ENCODE measurements at regions not wholly inside any gene's neighbourhood (a gene's known extent, or its start where the extent isn't known, plus 50 kb on each side); places are given as distances from the start of the nearest gene placed in this dataset.

GRCh38 chr4:117873779-117874178, 160.5 kb upstream of the NDST3 start:
- Histone ChIP-seq H3K9me3 (no peaks in the 10 kb centered on the region), H4K20me1 (ENCODE audit: insufficient read depth) (no peaks in the 10 kb centered on the region), H3K9me2 (no peaks in the 10 kb centered on the region), H2AFZ (ENCODE audit: low read depth) (no peak overlapping the region), H3K79me2 (ENCODE audit: insufficient read depth) (no peaks in the 10 kb centered on the region), H3K9ac (no peak overlapping the region), H3K27ac (ENCODE audit: low read depth in 2 of 2, low read length in 1 of 2) (no peak overlapping the region), H3K36me3 (replicated peaks in 1 of 2; ENCODE audit: control insufficient read depth in 1 of 2, insufficient read depth in 2 of 2, low read length in 1 of 2) (no peaks in the 10 kb centered on the region), H3K4me1 (ENCODE audit: control insufficient read depth in 1 of 2, insufficient read depth in 2 of 2, low read depth in 1 of 2, low read length in 1 of 2) (no peaks in the 10 kb centered on the region), H3F3A (replicated peaks; ENCODE audit: insufficient read depth) (no peaks in the 10 kb centered on the region), H3K4me2 (no peak overlapping the region), H3K27me3 (ENCODE audit: insufficient read depth) (no peaks in the 10 kb centered on the region), H3K4me3 (ENCODE audit: low read depth in 2 of 2, low read length in 1 of 2) (no peak overlapping the region)
- ChIA-PET POLR2A (no interaction called here), CTCF (no interaction called here)
- WGBS (ENCODE audit: low lambda C conversion rate), result 48% methylated on average over 2 of the region's 2 CpGs
- DNase-seq, result no peak
- TF ChIP-seq CHD2 (IDR thresholded peaks at IDR 0.05; ENCODE audit: low read length, partially characterized antibody) (no peak), NRF1 (IDR thresholded peaks at IDR 0.05; ENCODE audit: low read depth, low read length) (no peak), RAD21 (IDR thresholded peaks at IDR 0.05; ENCODE audit: low read length) (no peak), RFX5 (IDR thresholded peaks at IDR 0.05; ENCODE audit: low read length) (no peak), GATA2 (CRISPR knock-in tag; IDR thresholded peaks at IDR 0.05) (no peak), EP300 (IDR thresholded peaks at IDR 0.05; ENCODE audit: borderline replicate concordance in 1 of 2, low read depth in 1 of 2, low read length in 1 of 2) (no peak), EZH2phosphoT487 (IDR thresholded peaks at IDR 0.05; ENCODE audit: borderline replicate concordance, low read depth) (no peak), MXI1 (IDR thresholded peaks at IDR 0.05; ENCODE audit: low read depth, low read length) (no peak)
- TF ChIP-seq, protein P1, sequence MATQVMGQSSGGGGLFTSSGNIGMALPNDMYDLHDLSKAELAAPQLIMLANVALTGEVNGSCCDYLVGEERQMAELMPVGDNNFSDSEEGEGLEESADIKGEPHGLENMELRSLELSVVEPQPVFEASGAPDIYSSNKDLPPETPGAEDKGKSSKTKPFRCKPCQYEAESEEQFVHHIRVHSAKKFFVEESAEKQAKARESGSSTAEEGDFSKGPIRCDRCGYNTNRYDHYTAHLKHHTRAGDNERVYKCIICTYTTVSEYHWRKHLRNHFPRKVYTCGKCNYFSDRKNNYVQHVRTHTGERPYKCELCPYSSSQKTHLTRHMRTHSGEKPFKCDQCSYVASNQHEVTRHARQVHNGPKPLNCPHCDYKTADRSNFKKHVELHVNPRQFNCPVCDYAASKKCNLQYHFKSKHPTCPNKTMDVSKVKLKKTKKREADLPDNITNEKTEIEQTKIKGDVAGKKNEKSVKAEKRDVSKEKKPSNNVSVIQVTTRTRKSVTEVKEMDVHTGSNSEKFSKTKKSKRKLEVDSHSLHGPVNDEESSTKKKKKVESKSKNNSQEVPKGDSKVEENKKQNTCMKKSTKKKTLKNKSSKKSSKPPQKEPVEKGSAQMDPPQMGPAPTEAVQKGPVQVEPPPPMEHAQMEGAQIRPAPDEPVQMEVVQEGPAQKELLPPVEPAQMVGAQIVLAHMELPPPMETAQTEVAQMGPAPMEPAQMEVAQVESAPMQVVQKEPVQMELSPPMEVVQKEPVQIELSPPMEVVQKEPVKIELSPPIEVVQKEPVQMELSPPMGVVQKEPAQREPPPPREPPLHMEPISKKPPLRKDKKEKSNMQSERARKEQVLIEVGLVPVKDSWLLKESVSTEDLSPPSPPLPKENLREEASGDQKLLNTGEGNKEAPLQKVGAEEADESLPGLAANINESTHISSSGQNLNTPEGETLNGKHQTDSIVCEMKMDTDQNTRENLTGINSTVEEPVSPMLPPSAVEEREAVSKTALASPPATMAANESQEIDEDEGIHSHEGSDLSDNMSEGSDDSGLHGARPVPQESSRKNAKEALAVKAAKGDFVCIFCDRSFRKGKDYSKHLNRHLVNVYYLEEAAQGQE (IDR thresholded peaks at IDR 0.05; ENCODE audit: low read depth, low read length), result no peak

GRCh38 chr4:117874216-117874615, 160.1 kb upstream of the NDST3 start:
- no peak overlapping the region for H3K4me2 ChIP-seq
- H4K20me1 ChIP-seq (ENCODE audit: insufficient read depth), result no peaks in the 10 kb centered on the region
- H3K9me3 ChIP-seq, result no peaks in the 10 kb centered on the region
- H3K79me2 ChIP-seq (ENCODE audit: insufficient read depth), result no peaks in the 10 kb centered on the region
- H3K4me1 ChIP-seq (ENCODE audit: control insufficient read depth in 1 of 2, insufficient read depth in 2 of 2, low read depth in 1 of 2, low read length in 1 of 2), result no peaks in the 10 kb centered on the region
- WGBS (ENCODE audit: low lambda C conversion rate), result 31% methylated on average over 1 of the region's 1 CpG
- H3K4me3 ChIP-seq (ENCODE audit: low read depth in 2 of 2, low read length in 1 of 2), result no peak overlapping the region
- H3K9ac ChIP-seq, result no peak overlapping the region
- CTCF ChIA-PET, result no interaction called here
- POLR2A ChIA-PET, result no interaction called here
- no peaks in the 10 kb centered on the region for H3K9me2 ChIP-seq
- no peak overlapping the region for H2AFZ ChIP-seq (ENCODE audit: low read depth)
- DNase-seq, result no peak
- TF ChIP-seq YY1 (IDR thresholded peaks at IDR 0.05; ENCODE audit: low read depth) (no peak), TEAD4 (IDR thresholded peaks at IDR 0.05; ENCODE audit: borderline replicate concordance, insufficient read depth) (no peak), POLR2AphosphoS5 (IDR thresholded peaks at IDR 0.05; ENCODE audit: low read depth, low read length) (no peak), CHD2 (IDR thresholded peaks at IDR 0.05; ENCODE audit: low read length, partially characterized antibody) (no peak), NRF1 (IDR thresholded peaks at IDR 0.05; ENCODE audit: low read depth, low read length) (no peak), JUND (IDR thresholded peaks at IDR 0.05) (no peak), MEF2A (IDR thresholded peaks at IDR 0.05; ENCODE audit: borderline replicate concordance, low read depth) (no peak), USF1 (IDR thresholded peaks at IDR 0.05; ENCODE audit: borderline replicate concordance, low read depth) (no peak), GATA2 (CRISPR knock-in tag; IDR thresholded peaks at IDR 0.05) (no peak), GABPA (IDR thresholded peaks at IDR 0.05; ENCODE audit: low read depth) (no peak), RXRA (IDR thresholded peaks at IDR 0.05; ENCODE audit: borderline replicate concordance, low read depth) (no peak), NFIC (IDR thresholded peaks at IDR 0.05; ENCODE audit: borderline replicate concordance) (no peak), FOXM1 (IDR thresholded peaks at IDR 0.05; ENCODE audit: low read depth) (no peak), TAF1 (IDR thresholded peaks at IDR 0.05; ENCODE audit: borderline replicate concordance, low read depth, low read length) (no peak), EZH2phosphoT487 (IDR thresholded peaks at IDR 0.05; ENCODE audit: borderline replicate concordance, low read depth) (no peak), FOSL2 (IDR thresholded peaks at IDR 0.05; ENCODE audit: borderline replicate concordance, low read depth) (no peak), FOXJ3 (CRISPR knock-in tag; IDR thresholded peaks at IDR 0.05) (no peak)
- TF ChIP-seq, protein P2, sequence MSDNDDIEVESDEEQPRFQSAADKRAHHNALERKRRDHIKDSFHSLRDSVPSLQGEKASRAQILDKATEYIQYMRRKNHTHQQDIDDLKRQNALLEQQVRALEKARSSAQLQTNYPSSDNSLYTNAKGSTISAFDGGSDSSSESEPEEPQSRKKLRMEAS (IDR thresholded peaks at IDR 0.05; ENCODE audit: low read depth), result no peak
- H3K27me3 ChIP-seq (ENCODE audit: insufficient read depth), result no peaks in the 10 kb centered on the region
- H3K27ac ChIP-seq (ENCODE audit: low read depth in 2 of 2, low read length in 1 of 2), result no peak overlapping the region
- no peaks in the 10 kb centered on the region for H3K36me3 ChIP-seq (replicated peaks in 1 of 2; ENCODE audit: control insufficient read depth in 1 of 2, insufficient read depth in 2 of 2, low read length in 1 of 2)
- H3F3A ChIP-seq (replicated peaks; ENCODE audit: insufficient read depth), result no peaks in the 10 kb centered on the region

Data from SK-N-SH (cell line).